HEK293 (cell line): ENCODE measurements at regions not wholly inside any gene's neighbourhood (a gene's known extent, or its start where the extent isn't known, plus 50 kb on each side); places are given as distances from the start of the nearest gene placed in this dataset.

Experiments
- CTCF ChIP-seq: fragments of 450-650 bp; formaldehyde crosslinking; IDR thresholded peaks from 2 replicates; pipeline ENCODE4 v1.5.1; 2016; ENCODE audit warnings: missing biosample characterization, missing genetic modification characterization
- FEZF1 ChIP-seq: fragments of 450-650 bp; formaldehyde crosslinking; IDR thresholded peaks from 2 replicates; pipeline ENCODE4 v1.5.1; 2016; ENCODE audit warnings: missing biosample characterization, missing genetic modification characterization
- PBX3 ChIP-seq: sonication (generic); formaldehyde crosslinking; IDR thresholded peaks from 2 replicates; pipeline ENCODE4 v1.8.1; 2022; ENCODE audit warnings: mild to moderate bottlenecking, moderate library complexity, missing genetic modification reagents
- SALL2 ChIP-seq: fragments of 450-650 bp; formaldehyde crosslinking; IDR thresholded peaks from 2 replicates; pipeline ENCODE4 v1.5.0; 2017; ENCODE audit warnings: missing biosample characterization, mild to moderate bottlenecking, missing genetic modification characterization, borderline replicate concordance
- YY1 ChIP-seq: fragments of 450-650 bp; formaldehyde crosslinking; IDR thresholded peaks from 2 replicates; pipeline ENCODE4 v1.5.1; 2018; ENCODE audit warnings: missing biosample characterization, missing genetic modification characterization
- ZNF24 ChIP-seq: fragments of 450-650 bp; formaldehyde crosslinking; IDR thresholded peaks from 2 replicates; pipeline ENCODE4 v1.5.1; 2016; ENCODE audit warnings: missing biosample characterization, missing genetic modification characterization
- ZNF335 ChIP-seq: fragments of 450-650 bp; formaldehyde crosslinking; conservative IDR thresholded peaks from 2 replicates; pipeline ENCODE4 v1.5.1; 2016; ENCODE audit warnings: missing biosample characterization, missing genetic modification characterization
- ZNF398 ChIP-seq: fragments of 450-650 bp; formaldehyde crosslinking; IDR thresholded peaks from 2 replicates; pipeline ENCODE4 v1.5.1; 2017; ENCODE audit warnings: missing biosample characterization, missing genetic modification characterization
- ZNF560 ChIP-seq: fragments of 450-650 bp; formaldehyde crosslinking; IDR thresholded peaks from 2 replicates; pipeline ENCODE4 v1.5.1; 2017; ENCODE audit warnings: missing biosample characterization, missing genetic modification characterization, borderline replicate concordance
- ZSCAN18 ChIP-seq: fragments of 450-650 bp; formaldehyde crosslinking; IDR thresholded peaks from 2 replicates; pipeline ENCODE4 v1.5.1; 2016; ENCODE audit warnings: missing biosample characterization, missing genetic modification characterization

- no peak for TF ChIP-seq ZNF398
- no peak for TF ChIP-seq CTCF
- TF ChIP-seq ZSCAN18 (tag by site-specific recombination): no peak
- TF ChIP-seq ZNF24 (tag by site-specific recombination): no peak
- TF ChIP-seq FEZF1 (tag by site-specific recombination): no peak
- TF ChIP-seq ZNF560 (tag by site-specific recombination): no peak
- TF ChIP-seq SALL2 (tag by site-specific recombination): no peak
- no peak for TF ChIP-seq ZNF335 (tag by site-specific recombination)
- no peak for TF ChIP-seq YY1 (tag by site-specific recombination)
- no peak for TF ChIP-seq PBX3
Observed at GRCh38 chr5:82561797-82562196, 283.6 kb upstream of the RPS23 start.
